HG03558 (cell line): ENCODE measurements at regions not wholly inside any gene's neighbourhood (a gene's known extent, or its start where the extent isn't known, plus 50 kb on each side); places are given as distances from the start of the nearest gene placed in this dataset.
A peak's percentile ranks its signal among the peaks of the same experiment; 100 is the strongest.

Experiments used
- ATAC-seq: cut with Tn5 transposase; IDR thresholded peaks from one replicate; pipeline ENCODE4 v1.9.1; 2021; ENCODE audit warnings: moderate number of reproducible peaks; ENCODE audit not compliant: unreplicated experiment; ENCODE audit errors: extremely low read depth

GRCh38 chr1:219478811-219479210 lies 134.1 kb downstream of the ZC3H11B start:
- no peak for ATAC-seq

GRCh38 chr1:219477861-219478260 lies 135.0 kb downstream of the ZC3H11B start:
- no peak for ATAC-seq

GRCh38 chr1:219476716-219477115 lies 136.2 kb downstream of the ZC3H11B start:
- ATAC-seq = no peak

GRCh38 chr1:219476116-219476515 lies 136.8 kb downstream of the ZC3H11B start:
- ATAC-seq = peak; percentile 80

- ATAC-seq = no peak
Measured at GRCh38 chr1:219472596-219472995, 140.3 kb downstream of the ZC3H11B start.

GRCh38 chr1:219467524-219467923 lies 145.4 kb downstream of the ZC3H11B start:
- no peak for ATAC-seq

- no peak for ATAC-seq
Measured at GRCh38 chr1:219466766-219467165, 146.1 kb downstream of the ZC3H11B start.

- ATAC-seq = peak; percentile 45
Measured at GRCh38 chr1:219465212-219466093, 147.5 kb downstream of the ZC3H11B start.

GRCh38 chr1:219463636-219464035 lies 149.3 kb downstream of the ZC3H11B start:
- ATAC-seq = no peak

- ATAC-seq = no peak
Measured at GRCh38 chr1:219461981-219462400, 150.9 kb downstream of the ZC3H11B start.

- peak; percentile 72 for ATAC-seq
Measured at GRCh38 chr1:219460896-219461815, 151.7 kb downstream of the ZC3H11B start.

GRCh38 chr1:219460081-219460895 lies 152.6 kb downstream of the ZC3H11B start:
- ATAC-seq = no peak

GRCh38 chr1:219459351-219460080 lies 153.4 kb downstream of the ZC3H11B start:
- ATAC-seq = no peak

- no peak for ATAC-seq
Measured at GRCh38 chr1:219446288-219446687, 166.6 kb downstream of the ZC3H11B start.

GRCh38 chr1:219445864-219446263 lies 167.0 kb downstream of the ZC3H11B start:
- ATAC-seq = no peak

GRCh38 chr1:219444474-219444873 lies 168.4 kb downstream of the ZC3H11B start:
- no peak for ATAC-seq

- no peak for ATAC-seq
Measured at GRCh38 chr1:219443763-219444162, 169.1 kb downstream of the ZC3H11B start.

GRCh38 chr1:219442611-219443061 lies 170.3 kb downstream of the ZC3H11B start:
- no peak for ATAC-seq

GRCh38 chr1:219441884-219442283 lies 171.0 kb downstream of the ZC3H11B start:
- no peak for ATAC-seq
